ENCODE measurements at regions not wholly inside any gene's neighbourhood (a gene's known extent, or its start where the extent isn't known, plus 50 kb on each side); places are given as distances from the start of the nearest gene placed in this dataset.

GRCh38 chr10:29100505-29100904 is 188.4 kb upstream of the LYZL1 start:
- Histone ChIP-seq H3K27me3 (ENCODE audit: insufficient read depth, low read length) (no peaks in the 10 kb centered on the region; the same call in 1 of the 2 replicates), H3K4me2 (ENCODE audit: low read length) (no peak overlapping the region), H3K9ac (ENCODE audit: low read length) (no peak overlapping the region), H4K20me1 (ENCODE audit: insufficient read depth) (no peaks in the 10 kb centered on the region), H3K36me3 (ENCODE audit: control insufficient read depth in 1 of 2, insufficient read depth in 2 of 2, low read length in 2 of 2) (no peaks in the 10 kb centered on the region), H3K27ac (ENCODE audit: low read depth, low read length) (no peak overlapping the region), H3K4me1 (ENCODE audit: control insufficient read depth in 1 of 2, insufficient read depth in 2 of 2, low read length in 2 of 2) (peaks cover 3 to 15% of the 10 kb centered on the region in 2 experiments; a peak in 3 of 4 replicates), H3K9me2 (ENCODE audit: insufficient read depth) (no peaks in the 10 kb centered on the region), H3K9me3 (ENCODE audit: control insufficient read depth in 1 of 2, insufficient read depth in 1 of 2, low read depth in 1 of 2, low read length in 2 of 2) (no peaks in the 10 kb centered on the region), H3K79me2 (ENCODE audit: insufficient read depth, low read length) (no peaks in the 10 kb centered on the region), H3K4me3 (replicated peaks in 1 of 2; ENCODE audit: low read depth in 1 of 2, low read length in 2 of 2) (no peak overlapping the region), H2AFZ (ENCODE audit: low read depth, low read length, poor library complexity, severe bottlenecking) (no peak overlapping the region)
- POLR2A ChIA-PET = no interaction called here
- RAD21 ChIA-PET (ENCODE audit: low non-redundant PET in 1 of 2, low total read pairs in 2 of 2, uncharacterized antibody in 2 of 2, unreplicated experiment in 2 of 2) = no interaction called here
- no TSS peak for BruUV-seq (replicated peaks)
- TF ChIP-seq ZFX (IDR thresholded peaks at IDR 0.05) (no peak), EZH2 (IDR thresholded peaks at IDR 0.05) (no peak), SIN3A (IDR thresholded peaks at IDR 0.05; ENCODE audit: low read depth) (no peak), YY1 (IDR thresholded peaks at IDR 0.05; ENCODE audit: extremely low read depth, insufficient replicate concordance, low read depth, low read length) (no peak), CEBPB (IDR thresholded peaks at IDR 0.05; ENCODE audit: low read depth) (no peak), JUND (IDR thresholded peaks at IDR 0.05) (no peak), POLR2A (IDR thresholded peaks at IDR 0.05; ENCODE audit: borderline replicate concordance, extremely low read depth, insufficient read depth, insufficient read length) (no peak), SRF (IDR thresholded peaks at IDR 0.05; ENCODE audit: low read depth) (no peak)
- TF ChIP-seq, protein P1, sequence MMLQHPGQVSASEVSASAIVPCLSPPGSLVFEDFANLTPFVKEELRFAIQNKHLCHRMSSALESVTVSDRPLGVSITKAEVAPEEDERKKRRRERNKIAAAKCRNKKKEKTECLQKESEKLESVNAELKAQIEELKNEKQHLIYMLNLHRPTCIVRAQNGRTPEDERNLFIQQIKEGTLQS (IDR thresholded peaks at IDR 0.05) = no peak
- intact Hi-C loops (cut with micrococcal nuclease) = no loop called here
- CTCF ChIA-PET = no interaction called here
- no peak for DNase-seq (ENCODE audit: low read depth, low spot score)
- no peak for ATAC-seq

DNA sequence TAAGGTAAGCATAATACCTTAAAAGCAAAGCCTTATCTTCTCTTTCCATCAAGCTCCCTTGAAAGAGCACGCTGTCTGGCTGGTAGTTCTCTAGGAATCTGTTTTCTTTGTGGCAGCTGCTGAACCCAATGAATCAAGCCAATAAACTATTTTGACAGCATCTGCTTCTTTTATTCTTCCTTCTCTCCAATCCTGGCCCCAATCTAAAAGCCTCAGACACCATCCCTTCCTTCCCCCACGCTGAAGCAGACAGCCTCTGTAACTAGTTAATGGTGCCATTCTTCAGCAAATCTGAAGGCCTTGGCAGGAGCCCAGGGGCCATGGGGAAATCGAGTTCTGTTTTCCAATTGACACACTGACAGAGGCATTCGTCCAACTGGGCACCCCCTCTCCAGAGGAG is 186.6 kb upstream of the LYZL1 start:
- H3K9me2 ChIP-seq (ENCODE audit: insufficient read depth) = no peaks in the 10 kb centered on the region
- ChIA-PET CTCF (no interaction called here), POLR2A (no interaction called here), RAD21 (ENCODE audit: low non-redundant PET in 1 of 2, low total read pairs in 2 of 2, uncharacterized antibody in 2 of 2, unreplicated experiment in 2 of 2) (no interaction called here)
- H3K9me3 ChIP-seq (ENCODE audit: control insufficient read depth in 1 of 2, insufficient read depth in 1 of 2, low read depth in 1 of 2, low read length in 2 of 2) = no peaks in the 10 kb centered on the region
- no peak overlapping the region for H3K9ac ChIP-seq (ENCODE audit: low read length)
- no peak overlapping the region for H2AFZ ChIP-seq (ENCODE audit: low read depth, low read length, poor library complexity, severe bottlenecking)
- no peaks in the 10 kb centered on the region for H3K27me3 ChIP-seq (ENCODE audit: insufficient read depth, low read length)
- no peaks in the 10 kb centered on the region for H4K20me1 ChIP-seq (ENCODE audit: insufficient read depth)
- no peak overlapping the region for H3K27ac ChIP-seq (ENCODE audit: low read depth, low read length)
- no peaks in the 10 kb centered on the region for H3K79me2 ChIP-seq (ENCODE audit: insufficient read depth, low read length)
- ATAC-seq = no peak
- H3K36me3 ChIP-seq (ENCODE audit: control insufficient read depth in 1 of 2, insufficient read depth in 2 of 2, low read length in 2 of 2) = no peaks in the 10 kb centered on the region
- peak overlapping the region; percentile 37 for H3K4me2 ChIP-seq (ENCODE audit: low read length)
- H3K4me1 ChIP-seq (ENCODE audit: control insufficient read depth in 1 of 2, insufficient read depth in 2 of 2, low read length in 2 of 2) = peaks cover 3 to 19% of the 10 kb centered on the region in 2 experiments; a peak in 3 of 4 replicates
- intact Hi-C loops (cut with micrococcal nuclease) = no loop called here
- TF ChIP-seq, protein P2, sequence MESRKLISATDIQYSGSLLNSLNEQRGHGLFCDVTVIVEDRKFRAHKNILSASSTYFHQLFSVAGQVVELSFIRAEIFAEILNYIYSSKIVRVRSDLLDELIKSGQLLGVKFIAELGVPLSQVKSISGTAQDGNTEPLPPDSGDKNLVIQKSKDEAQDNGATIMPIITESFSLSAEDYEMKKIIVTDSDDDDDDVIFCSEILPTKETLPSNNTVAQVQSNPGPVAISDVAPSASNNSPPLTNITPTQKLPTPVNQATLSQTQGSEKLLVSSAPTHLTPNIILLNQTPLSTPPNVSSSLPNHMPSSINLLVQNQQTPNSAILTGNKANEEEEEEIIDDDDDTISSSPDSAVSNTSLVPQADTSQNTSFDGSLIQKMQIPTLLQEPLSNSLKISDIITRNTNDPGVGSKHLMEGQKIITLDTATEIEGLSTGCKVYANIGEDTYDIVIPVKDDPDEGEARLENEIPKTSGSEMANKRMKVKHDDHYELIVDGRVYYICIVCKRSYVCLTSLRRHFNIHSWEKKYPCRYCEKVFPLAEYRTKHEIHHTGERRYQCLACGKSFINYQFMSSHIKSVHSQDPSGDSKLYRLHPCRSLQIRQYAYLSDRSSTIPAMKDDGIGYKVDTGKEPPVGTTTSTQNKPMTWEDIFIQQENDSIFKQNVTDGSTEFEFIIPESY (IDR thresholded peaks at IDR 0.05; ENCODE audit: extremely low read depth, insufficient replicate concordance, low read length) = no peak
- TF ChIP-seq, protein P3, sequence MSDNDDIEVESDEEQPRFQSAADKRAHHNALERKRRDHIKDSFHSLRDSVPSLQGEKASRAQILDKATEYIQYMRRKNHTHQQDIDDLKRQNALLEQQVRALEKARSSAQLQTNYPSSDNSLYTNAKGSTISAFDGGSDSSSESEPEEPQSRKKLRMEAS (IDR thresholded peaks at IDR 0.05) = no peak
- no TSS peak for BruUV-seq (replicated peaks)
- no peak for DNase-seq (ENCODE audit: low read depth, low spot score)
- no peak overlapping the region for H3K4me3 ChIP-seq (replicated peaks in 1 of 2; ENCODE audit: low read depth in 1 of 2, low read length in 2 of 2)

Data from HCT116 (cell line).